AG04450 (cell line): ENCODE measurements at regions not wholly inside any gene's neighbourhood (a gene's known extent, or its start where the extent isn't known, plus 50 kb on each side); places are given as distances from the start of the nearest gene placed in this dataset.

ENCODE experiments used
- CTCF ChIA-PET: fragments of 300-600, 350-600 bp; formaldehyde crosslinking; extraction: SDS; loops from one replicate; lab custom pipeline; 2022; ENCODE audit warnings: antibody characterized with exemption, inconsistent platforms; lab: Charles Lee
- POLR2A ChIA-PET: fragments of 350-600 bp; formaldehyde crosslinking; extraction: SDS; loops from one replicate; lab custom pipeline; 2021; ENCODE audit warnings: antibody characterized with exemption, inconsistent platforms; lab: Yijun Ruan, JAX
- DNase-seq: peaks from one replicate; pipeline ENCODE4 v3.0.0-alpha.2; 2011; ENCODE audit warnings: low read depth, low spot score
- H3K27ac ChIP-seq: one replicate; pipeline ENCODE4 v1.5.1; 2012; ENCODE audit warnings: low read depth, low read length, control low read depth
- H3K27me3 ChIP-seq: one replicate; pipeline ENCODE4 v1.6.0; 2012; ENCODE audit warnings: low read length; ENCODE audit not compliant: control insufficient read depth, insufficient read depth
- H3K4me3 ChIP-seq: 2 replicates; pipeline ENCODE4 v1.5.1; 2011; ENCODE audit warnings: mild to moderate bottlenecking, low read depth, low read length, control low read depth
- H3K9me3 ChIP-seq: 2 replicates; pipeline ENCODE4 v1.5.1; 2012; ENCODE audit warnings: low read length; ENCODE audit not compliant: control insufficient read depth, insufficient read depth
- TF ChIP-seq, protein P1 (sequence below): IDR thresholded peaks from 2 replicates; pipeline ENCODE4 v1.5.1; 2011; ENCODE audit warnings: low read depth, low read length, control low read depth, inconsistent platforms

DNA sequence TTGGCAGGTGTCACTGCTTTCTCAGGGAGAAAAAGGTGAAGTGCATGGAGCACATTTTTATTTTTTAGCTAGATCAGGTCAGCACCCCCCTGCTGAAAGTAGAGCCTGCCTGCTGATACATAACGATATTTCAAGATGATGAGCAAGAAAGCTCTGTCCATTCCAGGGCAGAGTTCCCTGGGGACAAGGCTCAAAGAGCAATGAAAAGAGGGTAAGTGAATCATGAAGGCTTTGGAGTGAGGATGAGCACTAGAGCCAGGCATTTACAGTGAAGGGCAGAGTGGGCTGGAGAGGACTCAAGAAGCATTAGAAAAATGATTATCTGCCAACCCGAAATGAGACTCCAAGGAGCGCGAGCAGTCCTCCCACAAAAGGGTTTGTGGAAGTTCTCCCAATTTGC is 345.7 kb downstream of the TLE4 start:
- DNase-seq: no peak
- Histone ChIP-seq H3K9me3 (no peaks in the 10 kb centered on the region), H3K4me3 (no peak overlapping the region), H3K27ac (no peak overlapping the region), H3K27me3 (peaks cover 2% of the 10 kb centered on the region)
- TF ChIP-seq, protein P1, sequence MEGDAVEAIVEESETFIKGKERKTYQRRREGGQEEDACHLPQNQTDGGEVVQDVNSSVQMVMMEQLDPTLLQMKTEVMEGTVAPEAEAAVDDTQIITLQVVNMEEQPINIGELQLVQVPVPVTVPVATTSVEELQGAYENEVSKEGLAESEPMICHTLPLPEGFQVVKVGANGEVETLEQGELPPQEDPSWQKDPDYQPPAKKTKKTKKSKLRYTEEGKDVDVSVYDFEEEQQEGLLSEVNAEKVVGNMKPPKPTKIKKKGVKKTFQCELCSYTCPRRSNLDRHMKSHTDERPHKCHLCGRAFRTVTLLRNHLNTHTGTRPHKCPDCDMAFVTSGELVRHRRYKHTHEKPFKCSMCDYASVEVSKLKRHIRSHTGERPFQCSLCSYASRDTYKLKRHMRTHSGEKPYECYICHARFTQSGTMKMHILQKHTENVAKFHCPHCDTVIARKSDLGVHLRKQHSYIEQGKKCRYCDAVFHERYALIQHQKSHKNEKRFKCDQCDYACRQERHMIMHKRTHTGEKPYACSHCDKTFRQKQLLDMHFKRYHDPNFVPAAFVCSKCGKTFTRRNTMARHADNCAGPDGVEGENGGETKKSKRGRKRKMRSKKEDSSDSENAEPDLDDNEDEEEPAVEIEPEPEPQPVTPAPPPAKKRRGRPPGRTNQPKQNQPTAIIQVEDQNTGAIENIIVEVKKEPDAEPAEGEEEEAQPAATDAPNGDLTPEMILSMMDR: no peak
- ChIA-PET POLR2A (no interaction called here), CTCF (no interaction called here)

DNA sequence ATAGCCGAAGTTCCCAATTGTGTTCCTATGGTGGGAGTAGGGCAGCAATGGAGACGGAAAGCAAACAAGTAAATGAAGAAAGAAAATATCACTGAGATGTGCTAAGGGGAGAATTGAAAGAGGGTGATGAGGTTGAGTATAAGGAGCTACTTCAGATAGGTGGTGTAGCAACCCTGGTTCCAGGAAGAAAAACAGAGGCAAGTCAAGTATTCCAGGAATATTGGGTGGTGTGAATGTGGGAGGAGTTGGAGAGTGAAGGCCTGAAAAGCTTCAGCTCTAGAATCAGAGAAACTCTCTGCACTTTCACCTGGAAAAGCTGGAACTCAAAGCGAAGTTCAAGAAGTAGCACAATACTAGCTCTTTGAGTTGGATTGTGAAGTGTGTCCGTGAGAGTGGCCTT is 342.1 kb downstream of the TLE4 start:
- ChIA-PET CTCF (no interaction called here), POLR2A (no interaction called here)
- DNase-seq: no peak
- no peaks in the 10 kb centered on the region for H3K9me3 ChIP-seq
- peaks cover 2% of the 10 kb centered on the region for H3K27me3 ChIP-seq
- TF ChIP-seq, protein P1: no peak
- H3K4me3 ChIP-seq: no peak overlapping the region
- no peak overlapping the region for H3K27ac ChIP-seq

DNA sequence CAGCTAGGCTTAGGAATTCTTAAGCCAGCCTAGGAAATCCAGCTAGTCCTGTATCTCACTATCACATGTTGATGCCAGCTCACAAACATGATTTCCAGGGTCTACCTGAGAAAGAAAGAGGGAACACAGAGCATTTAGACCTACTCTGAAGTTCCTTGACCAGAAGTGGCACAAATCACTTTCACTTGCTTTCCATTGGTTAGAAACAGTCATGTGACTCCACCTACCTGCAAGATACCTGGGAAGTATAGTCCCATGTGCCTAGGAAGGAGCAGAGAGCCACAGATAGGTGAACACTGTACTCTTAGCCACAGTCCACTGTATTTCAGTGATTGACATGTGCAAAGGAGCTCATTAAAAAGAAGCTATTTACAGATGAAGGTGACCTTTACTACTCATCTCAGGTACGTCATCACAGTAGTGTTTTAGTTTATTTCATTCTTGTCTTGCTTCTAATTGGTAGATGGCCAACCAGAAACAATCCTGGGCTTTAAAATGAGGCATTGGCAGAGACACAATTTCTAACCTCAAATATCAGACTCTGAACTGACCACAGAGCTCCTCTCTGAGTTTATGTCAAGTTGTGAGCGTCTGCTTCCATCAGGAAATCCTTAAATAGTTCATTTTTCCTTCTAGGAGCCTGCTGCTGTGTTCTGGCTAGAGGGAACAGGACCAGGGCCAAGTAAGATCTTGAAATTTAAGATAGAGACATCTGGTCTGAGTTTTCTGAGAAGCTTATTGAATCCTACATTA is 340.7 kb downstream of the TLE4 start:
- Histone ChIP-seq H3K27ac (no peak overlapping the region), H3K9me3 (no peaks in the 10 kb centered on the region), H3K27me3 (peaks cover 2% of the 10 kb centered on the region), H3K4me3 (no peak overlapping the region)
- TF ChIP-seq, protein P1: no peak
- CTCF ChIA-PET: no interaction called here
- POLR2A ChIA-PET: no interaction called here
- DNase-seq: no peak

DNA sequence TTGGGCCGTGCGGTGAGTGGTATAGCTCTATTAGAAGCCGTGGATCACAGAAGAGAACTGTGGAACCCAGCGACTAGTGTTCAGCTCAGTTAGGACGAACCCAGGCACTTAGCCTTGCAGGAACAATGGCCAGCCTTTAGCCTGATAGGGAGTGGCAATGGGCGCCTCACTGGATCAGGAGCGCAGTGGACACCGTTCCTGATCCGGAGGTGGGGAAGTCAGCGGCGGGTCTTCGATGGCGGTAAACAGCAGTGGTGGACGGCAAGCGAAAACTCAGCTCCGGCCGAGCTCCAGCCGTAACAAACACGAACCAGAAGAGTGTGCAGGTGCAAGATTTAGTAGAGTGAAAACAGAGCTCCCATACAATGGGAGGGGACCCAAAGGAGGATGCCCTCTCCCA is 340.0 kb downstream of the TLE4 start:
- no peaks in the 10 kb centered on the region for H3K27me3 ChIP-seq
- POLR2A ChIA-PET: no interaction called here

DNA sequence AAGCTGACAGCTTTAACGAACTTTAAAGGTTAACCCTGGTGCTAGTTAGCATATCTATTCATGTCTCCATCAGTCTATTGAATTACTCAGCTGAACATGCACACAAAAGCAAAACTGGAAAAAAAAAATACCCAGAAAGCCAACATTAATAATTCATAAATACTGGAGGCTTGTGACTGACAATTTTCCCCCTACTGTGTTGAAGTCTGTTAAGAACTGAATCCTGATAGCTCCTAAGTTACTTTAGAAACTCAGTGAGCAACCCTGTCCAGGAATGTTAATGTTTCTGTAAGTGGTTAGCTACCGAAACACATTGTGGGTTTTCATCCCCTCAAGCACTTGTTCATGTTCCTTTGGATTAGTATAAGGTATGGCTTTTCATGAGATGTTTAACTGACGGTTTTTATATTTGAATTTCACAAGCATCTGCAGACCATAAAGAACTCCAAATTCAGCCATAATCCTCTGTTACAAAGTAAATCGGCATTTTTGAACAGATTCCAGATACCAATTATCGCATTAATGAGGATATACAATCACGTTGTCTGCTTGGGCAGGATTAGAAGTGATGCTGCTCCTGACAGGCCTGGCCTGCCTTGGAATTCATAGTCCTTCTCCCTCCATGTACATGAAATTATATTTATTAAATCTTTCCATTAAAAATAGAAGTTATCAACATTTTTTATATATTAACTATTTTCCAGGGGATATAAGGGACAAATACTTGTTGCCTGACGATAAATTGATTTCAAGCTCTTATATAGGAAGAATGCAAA is 331.2 kb downstream of the TLE4 start:
- no peak overlapping the region for H3K4me3 ChIP-seq
- H3K9me3 ChIP-seq: no peaks in the 10 kb centered on the region
- no peak for DNase-seq
- ChIA-PET POLR2A (no interaction called here), CTCF (no interaction called here)
- H3K27ac ChIP-seq: no peak overlapping the region
- TF ChIP-seq, protein P1: no peak
- H3K27me3 ChIP-seq: peaks cover 6% of the 10 kb centered on the region

More for the DNA sequence above, 340.0 kb downstream of the TLE4 start:
- TF ChIP-seq, protein P1: no peak
- Histone ChIP-seq H3K27ac (no peak overlapping the region), H3K9me3 (no peaks in the 10 kb centered on the region), H3K4me3 (no peak overlapping the region)
- CTCF ChIA-PET: no interaction called here
- DNase-seq: no peak
